NCI-H446 treated with DMSO at 0.1 percent for 48 hours (cell line): ENCODE measurements at regions not wholly inside any gene's neighbourhood (a gene's known extent, or its start where the extent isn't known, plus 50 kb on each side); places are given as distances from the start of the nearest gene placed in this dataset.
A peak's percentile ranks its signal among the peaks of the same experiment; 100 is the strongest.
"Not testable (repeated sequence)": the region's sequence is repeated elsewhere in the genome, so short reads cannot be mapped to it uniquely, and the experiment has no call there.

Experiments used
- DNase-seq: peaks from one replicate; lab custom pipeline; 2025; lab: John Stamatoyannopoulos, UW

DNA sequence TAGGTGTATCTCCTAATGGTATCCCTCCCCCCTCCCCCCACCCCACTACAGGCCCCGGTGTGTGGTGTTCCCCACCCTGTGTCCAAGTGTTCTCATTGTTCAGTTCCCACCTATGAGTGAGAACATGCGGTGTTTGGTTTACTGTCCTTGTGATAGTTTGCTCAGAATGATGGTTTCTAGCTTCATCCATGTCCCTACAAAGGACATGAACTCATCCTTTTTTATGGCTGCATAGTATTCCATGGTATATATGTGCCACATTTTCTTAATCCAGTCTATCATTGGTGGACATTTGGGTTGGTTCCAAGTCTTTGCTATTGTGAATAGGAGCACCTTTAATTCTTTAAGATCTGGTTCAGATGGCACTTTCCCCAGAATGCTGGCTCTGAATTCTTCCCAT lies 58.5 kb upstream of the PTGFRN start:
- not testable (repeated sequence) for DNase-seq

DNA sequence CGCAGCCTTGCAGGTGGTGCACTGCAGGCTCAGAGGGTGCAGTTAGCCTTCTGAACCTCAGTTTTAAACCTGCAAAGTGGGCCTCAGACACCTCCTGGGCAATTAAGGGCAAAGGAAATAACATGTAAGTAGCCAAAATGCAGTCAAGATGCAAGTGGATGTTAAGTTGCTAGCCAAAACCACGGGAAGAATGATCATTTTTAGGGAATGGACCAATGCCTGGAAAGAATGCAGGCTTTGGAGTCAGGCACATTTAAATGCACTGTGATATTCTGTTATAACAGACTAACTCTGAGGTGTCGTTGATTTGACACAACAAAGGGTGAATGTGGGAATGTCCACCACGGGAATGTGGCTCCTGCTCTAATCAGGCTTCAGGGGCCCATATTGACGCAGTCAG lies 57.9 kb upstream of the PTGFRN start:
- no peak for DNase-seq

DNA sequence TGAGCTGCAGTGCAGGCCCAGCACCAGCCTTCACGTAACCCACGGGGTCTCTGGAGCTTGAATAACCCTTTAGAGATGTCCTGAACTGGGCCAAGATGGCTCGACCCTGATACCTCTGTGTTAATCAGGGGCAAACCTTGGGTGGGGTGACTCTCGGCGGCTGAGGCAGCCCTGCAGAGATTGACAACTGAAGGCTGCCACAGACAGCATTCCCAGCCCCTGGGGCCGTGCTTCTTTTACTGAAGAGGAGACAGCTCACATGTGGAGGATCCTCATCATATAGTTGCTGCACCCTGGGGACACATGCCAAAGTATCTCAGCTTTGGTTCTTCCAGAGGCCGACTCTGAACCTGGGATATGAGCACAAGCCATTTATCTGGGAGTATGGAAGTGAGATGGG lies 57.3 kb upstream of the PTGFRN start:
- DNase-seq: no peak

DNA sequence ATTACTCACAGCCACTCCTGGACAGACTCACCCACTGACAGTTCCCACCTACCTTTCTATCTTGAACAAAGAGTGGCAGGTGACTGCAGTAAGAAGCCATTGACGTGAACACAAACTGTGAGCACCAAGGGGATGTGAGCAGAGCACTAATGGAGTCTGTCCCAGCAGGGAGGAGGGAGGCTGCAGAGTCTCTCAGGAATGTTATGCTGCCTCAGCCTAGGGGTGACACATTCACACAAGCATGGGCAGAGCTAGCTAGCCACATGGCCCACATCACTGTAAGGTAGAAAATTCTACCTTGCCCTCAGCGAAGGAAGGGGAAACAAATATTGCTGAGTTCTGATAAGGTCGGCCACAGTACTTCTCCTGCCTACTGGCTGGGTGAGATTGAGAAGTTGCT lies 56.8 kb upstream of the PTGFRN start:
- no peak for DNase-seq

DNA sequence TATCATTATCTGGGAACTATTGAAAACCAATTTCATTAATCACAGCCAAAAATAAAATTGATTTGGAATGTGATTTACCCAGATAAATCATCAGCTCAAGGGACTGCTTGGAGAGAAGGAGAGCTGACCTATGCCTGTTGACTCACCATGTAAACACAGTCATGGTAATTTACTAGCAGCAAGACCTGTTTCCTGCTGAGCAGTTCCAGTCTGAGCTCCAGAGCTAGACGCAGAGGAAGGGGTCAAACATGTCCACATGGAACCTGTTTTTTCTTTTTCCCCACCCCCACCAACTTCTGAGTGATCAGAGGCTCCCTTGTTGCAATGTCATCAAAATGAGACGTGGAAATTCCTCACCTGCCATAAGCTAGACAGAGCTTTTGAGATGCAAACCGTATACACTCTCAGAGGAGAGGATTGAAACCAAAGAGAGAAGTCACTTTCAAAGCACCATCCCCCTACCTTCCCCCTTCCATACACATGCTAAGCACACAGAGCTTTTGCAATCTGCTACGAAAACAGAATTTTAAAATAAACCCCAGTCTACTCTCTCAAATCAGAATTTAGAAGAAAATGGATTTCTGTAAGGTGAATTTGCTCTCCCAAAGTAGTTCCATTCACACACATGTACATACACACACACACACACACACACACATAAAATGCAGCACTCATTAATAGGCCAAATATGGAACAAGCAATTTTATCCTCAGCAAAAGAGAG lies 55.9 kb upstream of the PTGFRN start:
- no peak for DNase-seq

DNA sequence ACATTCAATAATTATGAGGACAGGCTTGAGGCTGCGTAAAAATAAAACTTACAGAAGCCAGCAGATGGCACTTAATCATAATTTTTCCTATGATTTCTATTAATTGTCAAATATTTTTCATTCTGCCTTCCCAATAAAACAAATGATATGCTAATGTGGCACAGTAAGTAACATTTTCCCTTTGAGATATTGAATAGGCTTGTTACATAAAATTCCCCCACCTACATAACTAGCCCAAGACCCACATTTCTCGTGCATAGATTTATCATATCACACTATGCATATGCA lies 55.4 kb upstream of the PTGFRN start:
- no peak for DNase-seq

DNA sequence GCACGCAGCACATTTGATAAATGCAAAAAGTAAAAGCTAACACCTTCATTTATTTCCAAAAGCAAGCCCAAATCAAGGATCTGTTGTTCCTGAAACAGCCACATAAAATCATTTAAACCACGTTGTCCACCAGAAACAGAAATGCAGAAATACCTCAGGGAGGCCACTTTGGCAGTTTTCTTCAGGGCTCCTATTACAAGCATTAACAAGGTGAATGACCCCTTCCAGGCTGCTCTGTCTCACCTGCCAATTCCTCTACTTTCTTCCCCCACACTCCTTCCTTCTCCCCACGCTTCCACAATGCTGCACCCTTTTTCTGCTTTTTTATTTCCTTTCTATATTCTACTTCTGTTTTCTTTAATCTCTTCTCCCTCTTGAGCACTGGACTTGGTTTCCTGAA lies 55.0 kb upstream of the PTGFRN start:
- no peak for DNase-seq

DNA sequence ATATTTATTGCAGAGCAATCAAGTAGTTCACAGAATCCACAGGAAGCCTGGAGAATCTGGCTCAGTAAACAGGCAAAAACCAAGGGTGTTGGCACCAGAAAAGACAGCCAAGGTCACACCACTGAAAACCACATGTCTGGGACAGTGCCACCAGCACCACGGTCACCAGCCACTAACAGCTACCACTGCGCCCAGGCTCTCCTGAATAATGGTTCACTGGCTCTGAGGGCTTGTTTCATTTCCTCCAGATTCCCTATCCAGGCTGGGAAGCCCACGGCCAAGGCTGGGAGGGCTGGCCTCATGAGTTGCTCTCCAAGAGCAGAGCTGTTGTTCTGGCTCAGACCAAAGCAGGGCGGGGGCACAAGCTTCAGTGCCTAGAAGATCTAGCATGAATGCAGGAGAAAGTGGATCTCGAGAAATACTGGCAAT lies 54.5 kb upstream of the PTGFRN start:
- peak; percentile 88 for DNase-seq

DNA sequence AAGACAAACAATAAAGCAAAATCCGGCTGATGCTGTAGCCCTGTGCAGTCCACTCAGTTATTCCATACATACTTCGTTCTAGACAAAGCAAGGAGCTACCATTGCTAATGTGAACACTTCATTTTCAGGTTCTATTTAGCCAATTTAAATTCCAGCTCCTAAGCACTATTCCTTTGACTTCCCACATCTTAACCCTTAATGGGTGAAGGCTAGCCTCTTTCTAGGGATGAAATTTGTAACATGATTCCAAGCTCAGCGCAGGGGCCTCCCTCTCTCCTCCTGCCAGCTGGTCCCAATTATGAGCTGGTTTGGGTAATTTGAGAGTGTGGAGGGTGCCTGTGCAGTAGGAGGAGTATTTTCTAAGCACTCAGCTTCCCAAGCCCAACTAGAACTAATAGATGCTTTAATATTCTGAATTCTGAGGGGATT lies 53.9 kb upstream of the PTGFRN start:
- peak; percentile 85 for DNase-seq

DNA sequence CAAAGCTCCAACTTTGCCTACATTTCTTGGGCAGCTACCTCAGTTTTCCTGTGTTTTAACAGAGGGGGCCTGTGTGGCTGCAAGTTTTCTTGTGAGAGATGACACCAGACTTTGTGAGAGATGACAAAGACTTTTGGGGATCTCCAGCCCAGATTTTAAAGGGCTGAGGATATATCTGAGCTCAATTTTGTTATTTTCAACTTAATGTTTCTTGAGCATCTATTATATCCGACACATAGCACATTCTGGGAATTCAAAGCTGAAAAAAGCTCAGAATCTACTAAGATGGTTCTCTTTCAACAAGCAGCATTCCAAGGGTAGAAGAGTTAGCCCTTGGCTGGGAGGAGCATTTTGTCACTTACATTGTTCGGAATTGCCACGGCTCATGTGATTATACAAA lies 53.4 kb upstream of the PTGFRN start:
- no peak for DNase-seq

DNA sequence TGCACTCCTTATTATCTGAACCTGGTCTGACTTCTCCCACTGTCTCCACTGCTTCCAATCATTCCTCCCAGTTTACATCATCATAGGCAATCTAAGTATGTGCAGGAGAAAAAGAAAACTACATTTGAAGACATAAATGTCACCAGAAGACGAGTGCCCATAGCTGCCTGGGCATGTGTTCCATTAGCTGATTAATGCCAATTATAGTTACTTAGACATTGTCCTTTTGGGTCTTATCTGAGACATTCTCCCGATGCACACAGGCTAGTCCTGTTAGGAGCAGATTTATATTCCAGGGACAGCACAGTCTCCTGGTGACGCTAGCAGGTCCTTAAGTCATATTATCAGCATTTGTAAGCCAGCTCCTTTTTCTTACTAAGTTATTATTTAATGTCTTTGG lies 52.6 kb upstream of the PTGFRN start:
- DNase-seq: no peak
